Loucy (cell line): ENCODE measurements at regions not wholly inside any gene's neighbourhood (a gene's known extent, or its start where the extent isn't known, plus 50 kb on each side); places are given as distances from the start of the nearest gene placed in this dataset.

Experiments
- H2AFZ ChIP-seq: fragments of 200-600 bp; sonication (generic); 2 replicates; pipeline ENCODE4 v1.6.0; 2016; ENCODE audit warnings: antibody characterized with exemption, mild to moderate bottlenecking, low read length, moderate library complexity
- H3F3A ChIP-seq: fragments of 200-600 bp; 2 replicates; pipeline ENCODE4 v1.6.0; 2016; ENCODE audit warnings: antibody characterized with exemption, low read depth, mild to moderate bottlenecking
- H3K27me3 ChIP-seq: fragments of 200-600 bp; sonication (generic); 2 replicates; pipeline ENCODE4 v1.6.1; 2014; ENCODE audit warnings: low read length, mild to moderate bottlenecking; ENCODE audit not compliant: insufficient read depth, poor library complexity, severe bottlenecking
- H3K36me3 ChIP-seq: fragments of 200-600 bp; sonication (generic); 2 replicates; pipeline ENCODE4 v1.6.1; 2016; ENCODE audit warnings: low read length; ENCODE audit not compliant: insufficient read depth
- H3K4me1 ChIP-seq: fragments of 200-600 bp; sonication (generic); 2 replicates; pipeline ENCODE4 v1.5.1; 2014; ENCODE audit warnings: low read length, mild to moderate bottlenecking; ENCODE audit not compliant: insufficient read depth, poor library complexity, severe bottlenecking
- H3K4me2 ChIP-seq: fragments of 200-600 bp; sonication (generic); 2 replicates; pipeline ENCODE4 v1.6.0; 2014; ENCODE audit warnings: antibody characterized with exemption, low read length, low read depth, mild to moderate bottlenecking; ENCODE audit not compliant: poor library complexity, severe bottlenecking
- H3K4me3 ChIP-seq: fragments of 200-600 bp; sonication (generic); 2 replicates; pipeline ENCODE4 v1.5.1; 2014; ENCODE audit warnings: low read length, mild to moderate bottlenecking, mixed read lengths; ENCODE audit not compliant: poor library complexity, severe bottlenecking
- H3K79me2 ChIP-seq: fragments of 200-600 bp; sonication (generic); 2 replicates; pipeline ENCODE4 v1.6.1; 2014; ENCODE audit warnings: low read length; ENCODE audit not compliant: insufficient read depth
- H3K9ac ChIP-seq: fragments of 200-600 bp; sonication (generic); 2 replicates; pipeline ENCODE4 v1.6.0; 2014; ENCODE audit warnings: mild to moderate bottlenecking, low read depth, low read length, moderate library complexity; ENCODE audit not compliant: poor library complexity, severe bottlenecking
- H3K9me2 ChIP-seq: fragments of 200-600 bp; sonication (generic); replicated peaks from 2 replicates; pipeline ENCODE4 v1.6.1; 2016; ENCODE audit warnings: low read depth, low read length, mixed read lengths
- H3K9me3 ChIP-seq: fragments of 200-600 bp; sonication (generic); 2 replicates; pipeline ENCODE4 v1.6.1; 2014; ENCODE audit warnings: mild to moderate bottlenecking, antibody characterized with exemption, low read length, low read depth; ENCODE audit not compliant: insufficient read depth
- H4K20me1 ChIP-seq: fragments of 200-600 bp; sonication (generic); 2 replicates; pipeline ENCODE4 v1.6.0; 2014; ENCODE audit warnings: antibody characterized with exemption, low read length, mild to moderate bottlenecking; ENCODE audit not compliant: insufficient read depth, poor library complexity, severe bottlenecking
- EZH2phosphoT487 ChIP-seq: fragments of 200-600 bp; IDR thresholded peaks from 2 replicates; pipeline ENCODE4 v1.6.1; 2018; ENCODE audit warnings: antibody characterized with exemption, mild to moderate bottlenecking, moderate library complexity, borderline replicate concordance
- TF ChIP-seq, protein P1 (sequence below): fragments of 200-600 bp; sonication (generic); conservative IDR thresholded peaks from 2 replicates; pipeline ENCODE4 v1.5.1; 2014; ENCODE audit warnings: mild to moderate bottlenecking, antibody characterized with exemption, low read length

DNA sequence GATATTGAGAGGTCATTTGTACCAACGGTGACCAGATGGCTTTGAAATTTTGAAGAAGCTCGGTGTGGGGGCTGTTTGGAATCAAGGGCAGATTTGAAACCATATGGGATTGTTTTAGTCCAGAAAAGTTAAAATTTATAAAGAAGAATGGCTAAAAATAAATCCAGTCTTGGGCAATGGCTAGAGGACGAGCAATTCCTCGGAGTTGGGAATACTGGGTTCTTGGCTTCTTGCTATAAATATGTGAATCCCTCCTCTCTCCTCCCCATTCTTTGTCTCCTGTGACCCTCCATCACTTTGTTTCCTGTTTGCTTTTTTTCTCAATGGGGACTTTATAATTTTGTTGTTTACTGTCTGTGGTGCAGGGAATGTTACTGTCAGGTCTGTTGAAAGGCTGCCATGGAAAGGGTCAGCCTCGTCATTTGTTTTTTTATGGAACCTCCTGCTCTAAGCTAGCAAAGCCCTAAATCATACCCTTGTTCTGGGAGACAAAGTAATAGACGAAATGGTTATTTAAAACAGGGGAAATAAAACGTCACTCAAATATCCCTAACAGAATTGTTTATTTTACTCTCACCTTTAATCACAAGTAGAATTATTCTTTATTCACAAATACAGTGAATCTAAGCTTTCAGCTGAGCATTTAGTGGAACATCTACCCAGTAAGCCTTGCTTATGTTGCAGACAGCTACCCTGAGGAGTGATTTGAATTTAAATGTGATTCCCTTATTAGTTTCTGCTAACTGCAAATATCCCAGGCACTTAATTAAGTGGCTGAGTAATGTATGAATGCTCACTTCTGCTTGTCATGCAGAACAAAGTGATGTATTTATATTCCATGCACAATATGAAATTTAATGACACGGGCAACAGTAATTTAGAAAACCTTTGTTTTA lies 273.1 kb upstream of the NOVA1 start:
- Histone ChIP-seq H3K4me2 (no peak overlapping the region), H2AFZ (no peak overlapping the region), H3K79me2 (no peaks in the 10 kb centered on the region), H4K20me1 (no peaks in the 10 kb centered on the region), H3F3A (no peaks in the 10 kb centered on the region), H3K9me3 (no peaks in the 10 kb centered on the region), H3K9ac (no peak overlapping the region), H3K27me3 (no peaks in the 10 kb centered on the region), H3K36me3 (no peaks in the 10 kb centered on the region), H3K4me3 (no peak overlapping the region), H3K9me2 (no peaks in the 10 kb centered on the region; the same call in 1 of the 2 replicates), H3K4me1 (no peaks in the 10 kb centered on the region)
- TF ChIP-seq EZH2phosphoT487: no peak
- TF ChIP-seq, protein P1, sequence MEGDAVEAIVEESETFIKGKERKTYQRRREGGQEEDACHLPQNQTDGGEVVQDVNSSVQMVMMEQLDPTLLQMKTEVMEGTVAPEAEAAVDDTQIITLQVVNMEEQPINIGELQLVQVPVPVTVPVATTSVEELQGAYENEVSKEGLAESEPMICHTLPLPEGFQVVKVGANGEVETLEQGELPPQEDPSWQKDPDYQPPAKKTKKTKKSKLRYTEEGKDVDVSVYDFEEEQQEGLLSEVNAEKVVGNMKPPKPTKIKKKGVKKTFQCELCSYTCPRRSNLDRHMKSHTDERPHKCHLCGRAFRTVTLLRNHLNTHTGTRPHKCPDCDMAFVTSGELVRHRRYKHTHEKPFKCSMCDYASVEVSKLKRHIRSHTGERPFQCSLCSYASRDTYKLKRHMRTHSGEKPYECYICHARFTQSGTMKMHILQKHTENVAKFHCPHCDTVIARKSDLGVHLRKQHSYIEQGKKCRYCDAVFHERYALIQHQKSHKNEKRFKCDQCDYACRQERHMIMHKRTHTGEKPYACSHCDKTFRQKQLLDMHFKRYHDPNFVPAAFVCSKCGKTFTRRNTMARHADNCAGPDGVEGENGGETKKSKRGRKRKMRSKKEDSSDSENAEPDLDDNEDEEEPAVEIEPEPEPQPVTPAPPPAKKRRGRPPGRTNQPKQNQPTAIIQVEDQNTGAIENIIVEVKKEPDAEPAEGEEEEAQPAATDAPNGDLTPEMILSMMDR: no peak

DNA sequence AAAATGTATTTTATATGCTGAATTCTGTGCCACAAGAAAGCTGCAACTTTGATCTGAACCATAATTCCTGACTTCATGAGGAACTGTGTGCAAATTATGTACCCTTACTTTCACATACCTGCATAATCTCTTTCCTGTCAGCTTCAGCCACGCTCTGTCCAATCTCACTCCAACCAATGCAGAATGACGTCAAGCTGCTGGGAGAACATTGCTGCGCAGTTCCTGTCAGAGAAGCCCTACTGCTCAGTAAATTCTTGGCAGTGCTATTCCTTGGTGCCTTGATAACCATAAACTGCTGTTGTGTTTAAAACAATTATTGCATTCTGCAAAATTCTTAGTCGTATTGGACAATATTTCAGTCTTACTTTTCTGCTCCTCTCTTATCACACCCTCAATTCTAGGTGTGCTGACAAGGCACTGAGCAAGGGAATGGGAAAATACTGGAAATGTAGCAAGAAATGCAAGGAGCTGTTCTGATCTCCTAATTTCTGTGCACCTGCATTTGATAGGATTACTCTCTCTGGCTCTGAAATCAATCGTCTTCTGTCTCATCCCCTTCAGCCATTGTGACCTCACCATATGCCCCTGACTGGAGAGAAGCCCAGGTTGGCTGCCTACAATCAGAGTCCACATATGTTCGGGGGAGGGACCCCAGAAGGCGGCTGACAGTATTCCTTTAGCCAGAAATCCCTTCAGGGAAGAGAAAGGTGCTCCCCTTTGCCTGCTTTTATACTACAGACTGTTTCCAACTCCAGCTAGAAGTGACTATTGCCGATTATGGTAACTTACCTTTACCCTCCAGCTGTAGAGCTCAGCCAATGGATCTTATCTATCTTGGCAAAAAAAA lies 274.9 kb upstream of the NOVA1 start:
- H3K27me3 ChIP-seq: no peaks in the 10 kb centered on the region
- no peak overlapping the region for H2AFZ ChIP-seq
- H3K9ac ChIP-seq: no peak overlapping the region
- no peaks in the 10 kb centered on the region for H3K79me2 ChIP-seq
- no peaks in the 10 kb centered on the region for H3K4me1 ChIP-seq
- TF ChIP-seq EZH2phosphoT487: no peak
- TF ChIP-seq, protein P1: no peak
- H3K9me2 ChIP-seq: no peaks in the 10 kb centered on the region; the same call in 1 of the 2 replicates
- no peaks in the 10 kb centered on the region for H3K9me3 ChIP-seq
- H3F3A ChIP-seq: no peaks in the 10 kb centered on the region
- H3K4me3 ChIP-seq: no peak overlapping the region
- H4K20me1 ChIP-seq: no peaks in the 10 kb centered on the region
- H3K4me2 ChIP-seq: no peak overlapping the region
- no peaks in the 10 kb centered on the region for H3K36me3 ChIP-seq

DNA sequence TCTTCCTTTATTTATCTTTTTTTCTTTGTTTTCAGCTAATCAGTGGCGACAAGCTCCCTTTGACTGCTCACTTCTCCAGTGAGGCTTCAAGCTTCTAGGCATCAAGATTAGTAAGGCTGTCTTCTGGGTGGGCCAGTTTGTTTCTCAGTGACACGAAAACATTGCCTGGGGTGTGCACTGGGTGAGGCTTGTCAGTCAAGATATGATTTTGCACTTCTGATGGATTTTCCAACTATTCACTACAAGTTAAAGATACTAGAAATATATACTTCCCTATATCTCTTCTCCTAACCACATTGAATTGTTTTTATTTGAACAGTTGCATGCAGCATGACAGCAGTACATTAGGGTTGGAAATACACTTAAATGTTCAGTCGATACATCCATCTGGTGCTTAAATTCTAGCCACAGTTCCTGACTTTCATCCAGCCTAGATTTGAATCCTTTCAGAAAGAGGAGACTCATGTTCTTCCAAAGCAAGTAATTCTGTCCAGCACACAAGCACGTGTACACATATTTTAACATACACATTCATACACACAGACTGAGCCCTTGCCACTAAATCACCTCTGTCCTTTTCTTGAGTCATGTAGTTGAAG lies 275.6 kb upstream of the NOVA1 start:
- no peaks in the 10 kb centered on the region for H3F3A ChIP-seq
- H3K4me3 ChIP-seq: no peak overlapping the region
- H4K20me1 ChIP-seq: no peaks in the 10 kb centered on the region
- H3K27me3 ChIP-seq: no peaks in the 10 kb centered on the region
- H3K9me3 ChIP-seq: no peaks in the 10 kb centered on the region
- TF ChIP-seq, protein P1: no peak
- no peak for TF ChIP-seq EZH2phosphoT487
- H2AFZ ChIP-seq: no peak overlapping the region
- no peak overlapping the region for H3K9ac ChIP-seq
- no peaks in the 10 kb centered on the region for H3K36me3 ChIP-seq
- H3K79me2 ChIP-seq: no peaks in the 10 kb centered on the region
- no peaks in the 10 kb centered on the region for H3K4me1 ChIP-seq
- no peaks in the 10 kb centered on the region; the same call in 1 of the 2 replicates for H3K9me2 ChIP-seq
- no peak overlapping the region for H3K4me2 ChIP-seq
